CD4-positive, alpha-beta T cell treated with Interleukin-17A for 4 hours (primary cell): ENCODE measurements at regions not wholly inside any gene's neighbourhood (a gene's known extent, or its start where the extent isn't known, plus 50 kb on each side); places are given as distances from the start of the nearest gene placed in this dataset.
"Not testable (repeated sequence)": the region's sequence is repeated elsewhere in the genome, so short reads cannot be mapped to it uniquely, and the experiment has no call there.

ENCODE experiments used
- DNase-seq: peaks from one replicate; pipeline ENCODE4 v3.0.0-alpha.2; 2020; ENCODE audit warnings: mixed read lengths

GRCh38 chr12:102726686-102727085, 190.4 kb downstream of the PAH start:
- no peak for DNase-seq

- no peak for DNase-seq
These were observed 194.9 kb downstream of the PAH start for GRCh38 chr12:102722147-102722546.

GRCh38 chr12:102708108-102708507, 208.9 kb downstream of the PAH start:
- DNase-seq = no peak

DNA sequence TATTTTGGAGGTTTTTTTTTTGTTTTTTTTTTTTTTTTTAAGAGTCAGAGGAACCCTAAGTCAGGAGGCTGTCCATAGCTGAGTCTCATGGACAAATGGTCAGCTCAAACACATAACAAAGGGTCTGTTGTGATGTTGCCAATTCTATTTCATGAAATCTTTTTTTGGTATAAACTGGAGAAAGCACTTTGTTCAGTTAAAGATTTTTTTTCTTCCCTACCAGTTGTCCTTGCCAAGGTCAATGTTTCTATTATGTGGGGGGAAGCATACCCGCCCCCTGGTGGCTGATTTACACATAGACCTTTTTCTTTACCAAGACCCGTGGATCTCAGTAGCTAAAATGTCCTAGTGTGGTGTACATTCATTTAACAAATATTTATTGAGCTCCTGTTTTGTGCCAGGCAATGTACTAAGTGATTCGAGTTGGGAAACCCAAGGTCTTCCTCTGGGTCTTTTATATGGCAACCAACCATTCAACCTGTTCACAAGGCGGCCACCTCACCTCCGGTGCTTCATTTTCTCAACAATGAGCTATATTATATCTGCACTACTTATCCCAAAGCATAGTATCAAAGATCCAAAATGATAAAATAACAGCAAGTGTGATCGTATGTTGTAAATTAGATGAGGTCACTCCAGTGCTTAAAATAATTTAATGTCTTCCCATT, 214.5 kb downstream of the PAH start:
- DNase-seq = peak; percentile 6

GRCh38 chr12:102696045-102696444, 215.7 kb upstream of the IGF1 start:
- no peak for DNase-seq

DNA sequence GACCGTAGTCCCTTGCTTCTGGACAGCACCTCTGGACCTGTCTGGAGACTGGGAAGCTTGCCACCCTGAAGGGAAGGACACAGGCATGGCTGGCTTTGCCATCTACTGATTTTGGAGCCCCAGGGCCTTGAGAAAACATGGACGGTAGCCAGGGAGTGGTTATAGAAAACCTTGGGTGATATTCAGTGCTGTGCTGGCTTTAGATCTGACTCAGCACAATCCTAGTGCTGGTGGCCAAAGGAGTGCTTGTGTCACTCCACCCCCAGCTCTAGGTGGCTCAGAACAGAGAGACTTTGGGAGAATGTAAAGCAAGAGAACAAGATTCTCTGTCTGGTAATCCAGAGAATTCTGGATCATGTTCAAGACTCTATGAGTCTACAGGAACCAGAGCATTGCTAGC, 214.5 kb upstream of the IGF1 start:
- DNase-seq = no peak

DNA sequence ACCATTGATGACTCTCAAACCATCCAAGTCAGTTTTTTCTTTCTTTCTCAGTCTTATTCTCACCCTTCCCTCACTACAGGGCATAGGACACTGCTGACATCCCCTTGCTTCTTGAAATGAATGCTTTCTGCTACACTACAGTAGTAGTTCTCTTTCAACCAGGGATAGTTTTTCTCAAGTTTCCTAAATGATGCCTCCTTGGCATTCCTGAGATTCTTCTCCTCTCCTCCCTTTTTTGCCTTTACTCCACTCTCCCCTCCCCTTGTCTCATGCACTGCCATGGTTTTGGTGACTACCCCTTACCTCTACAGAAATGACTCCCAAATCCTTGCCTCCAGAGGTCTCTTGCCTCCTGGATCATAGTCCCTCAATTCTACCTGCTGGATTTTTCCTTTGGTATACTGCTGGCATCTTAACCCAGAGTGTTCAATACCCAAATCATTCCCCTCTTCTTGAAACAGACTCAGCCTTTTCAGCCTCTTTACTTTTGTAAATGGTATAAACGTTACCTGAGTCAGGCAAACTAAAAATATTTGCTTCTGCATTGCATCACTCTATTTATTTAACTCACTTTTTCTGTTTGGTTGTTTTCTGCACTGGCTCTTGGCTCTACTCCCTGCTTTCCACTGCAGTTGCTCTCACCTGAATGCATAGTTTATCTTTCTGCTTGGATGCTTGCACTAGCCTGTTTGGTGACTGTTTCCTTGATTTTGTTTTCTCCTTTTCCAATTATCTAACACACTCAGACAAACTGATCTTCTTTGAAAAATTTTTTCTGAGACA, 211.6 kb upstream of the IGF1 start:
- DNase-seq = no peak

GRCh38 chr12:102690253-102690652, 209.9 kb upstream of the IGF1 start:
- DNase-seq = no peak

DNA sequence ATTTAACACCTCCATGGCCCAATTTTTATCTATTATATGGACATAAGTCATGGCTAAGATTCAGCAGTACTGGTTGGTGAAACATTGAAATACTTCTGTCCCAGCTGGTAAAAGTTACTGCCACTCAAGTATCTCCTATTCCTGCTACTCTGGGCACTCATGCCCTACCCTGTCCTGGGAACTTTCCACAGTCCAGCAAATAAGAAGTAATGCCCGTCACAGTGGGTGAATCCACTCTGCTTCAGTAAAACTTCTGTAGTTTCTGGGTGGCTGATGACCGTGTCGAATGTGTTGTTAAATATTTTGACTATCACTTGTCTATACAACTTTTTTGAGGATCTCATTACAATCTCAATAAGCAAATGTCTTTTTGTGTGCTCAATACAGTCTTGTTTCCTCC, 209.3 kb upstream of the IGF1 start:
- DNase-seq = no peak

- DNase-seq = no peak
These were observed 207.2 kb upstream of the IGF1 start for GRCh38 chr12:102687523-102687922.

- no peak for DNase-seq
These were observed 205.5 kb upstream of the IGF1 start for GRCh38 chr12:102685841-102686240.

DNA sequence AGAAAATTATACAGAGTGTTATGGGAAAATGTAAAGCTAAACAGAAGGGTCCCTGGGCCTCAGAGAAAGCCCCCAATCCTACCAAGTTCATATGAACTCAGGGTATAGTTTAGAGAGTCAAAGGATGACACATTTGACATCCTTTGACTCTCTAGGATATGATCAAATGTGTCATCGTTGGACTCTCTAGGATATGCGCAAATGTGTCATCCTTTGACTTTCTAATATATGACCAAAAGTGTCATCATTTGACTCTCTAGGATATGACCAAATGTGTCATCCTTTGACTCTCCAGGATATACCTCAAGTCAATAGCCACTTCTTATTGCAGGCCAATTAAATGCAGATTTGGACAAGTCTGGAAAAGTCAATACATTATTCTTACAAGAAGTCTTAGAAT, 204.8 kb upstream of the IGF1 start:
- DNase-seq = no peak

DNA sequence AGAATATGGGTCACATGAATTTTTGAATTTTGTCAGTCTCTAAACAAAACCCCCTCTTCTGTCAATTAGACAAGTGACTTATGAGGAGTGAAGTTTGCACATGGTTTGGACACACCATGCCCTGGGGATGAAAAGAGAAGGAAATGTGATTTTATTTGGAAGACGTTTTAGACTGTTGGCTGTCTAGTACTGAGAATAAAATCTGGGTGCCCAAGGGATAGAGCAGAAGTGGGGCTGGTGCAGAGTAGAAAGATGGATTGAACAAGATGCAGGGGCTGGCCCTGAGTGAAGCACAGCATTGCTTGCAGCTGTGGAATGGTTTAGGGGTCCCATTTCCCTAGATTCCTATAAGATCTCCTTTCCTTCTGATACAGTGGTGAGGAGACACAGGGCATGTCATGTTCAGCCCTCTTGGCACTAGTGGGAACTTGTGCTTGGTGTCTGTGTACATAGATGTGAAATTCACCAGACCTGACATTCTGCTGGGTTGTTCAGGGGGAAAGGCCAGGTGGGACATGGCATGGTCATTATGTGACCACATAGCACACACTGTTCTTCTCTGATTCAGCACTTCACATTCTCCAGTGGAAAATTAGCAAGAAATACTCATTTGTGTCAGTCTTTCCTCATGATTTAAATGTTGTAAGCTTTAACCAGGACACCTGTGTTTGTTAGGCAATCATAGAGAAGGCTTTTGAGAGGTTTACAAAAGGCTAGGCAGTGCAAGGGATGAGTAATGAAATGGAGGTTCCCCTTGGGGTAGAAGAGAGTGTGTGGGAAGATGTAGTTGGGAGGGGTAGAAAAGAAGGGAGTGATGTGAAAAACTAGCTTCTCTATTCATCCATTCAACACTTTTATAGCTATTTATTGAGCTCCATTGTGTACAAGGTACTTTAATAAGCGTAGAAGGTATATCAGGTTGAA, 202.3 kb upstream of the IGF1 start:
- no peak for DNase-seq

- no peak for DNase-seq
These were observed 201.4 kb upstream of the IGF1 start for GRCh38 chr12:102681747-102682146.

GRCh38 chr12:102681309-102681708, 200.9 kb upstream of the IGF1 start:
- no peak for DNase-seq

GRCh38 chr12:102680304-102680703, 199.9 kb upstream of the IGF1 start:
- no peak for DNase-seq

DNA sequence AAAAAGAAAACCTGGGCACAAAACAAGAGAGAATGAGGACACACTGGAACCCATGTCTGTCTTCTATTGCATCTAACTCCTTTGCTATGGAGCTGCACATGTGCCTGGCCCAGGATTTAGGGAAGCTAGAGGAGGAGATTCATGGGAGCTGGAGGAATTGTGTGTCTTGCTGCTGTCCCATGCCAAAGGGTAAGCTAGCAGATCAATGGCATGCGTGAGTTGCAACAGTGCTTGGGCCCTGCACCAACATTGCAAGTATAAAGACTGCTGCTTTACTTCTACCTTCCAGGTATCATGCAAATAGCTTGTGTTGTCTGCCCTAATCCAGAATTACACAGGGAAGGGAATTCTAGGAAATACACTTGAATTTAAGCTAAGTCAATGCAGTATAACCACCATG, 196.4 kb upstream of the IGF1 start:
- no peak for DNase-seq

GRCh38 chr12:102675672-102676071, 195.3 kb upstream of the IGF1 start:
- no peak for DNase-seq

DNA sequence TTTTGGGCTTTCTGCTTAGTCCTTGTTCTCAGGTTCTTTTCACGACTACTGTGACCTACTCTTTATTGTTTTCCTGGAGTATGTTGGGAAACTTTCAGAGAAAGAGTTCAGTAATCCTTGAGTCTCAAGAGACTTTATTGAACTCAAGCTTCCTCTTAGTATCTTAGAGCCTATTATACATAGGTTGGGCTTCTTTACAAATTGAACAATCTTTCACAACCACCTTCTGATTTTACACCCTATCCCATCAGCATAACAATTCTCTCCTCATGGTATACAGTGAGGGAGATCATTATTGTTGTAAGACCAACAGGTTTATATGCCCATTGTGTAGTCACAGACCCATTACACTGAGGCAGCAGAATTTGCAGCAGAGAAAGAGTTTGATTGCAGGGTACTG, 193.2 kb upstream of the IGF1 start:
- no peak for DNase-seq

- DNase-seq = not testable (repeated sequence)
These were observed 191.8 kb upstream of the IGF1 start for GRCh38 chr12:102672212-102672611.

DNA sequence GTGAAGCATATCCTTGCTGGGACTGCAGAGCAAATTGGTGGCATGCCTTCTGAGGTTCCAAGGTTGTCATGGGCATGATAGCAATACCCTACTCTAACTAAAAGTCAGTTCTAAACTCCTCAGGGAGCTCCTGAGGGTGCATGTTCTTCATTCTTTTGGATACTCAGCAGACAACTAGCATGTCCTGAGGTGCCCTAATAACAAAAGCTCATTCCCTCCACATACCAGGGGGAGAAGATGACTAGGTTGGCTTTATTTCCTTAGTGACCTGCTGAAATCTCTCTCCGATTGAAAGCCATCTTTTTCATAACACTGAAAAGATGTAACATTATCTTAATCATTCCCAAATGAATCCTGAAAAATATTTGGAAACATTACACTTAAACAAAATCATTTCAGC, 188.7 kb upstream of the IGF1 start:
- no peak for DNase-seq

DNA sequence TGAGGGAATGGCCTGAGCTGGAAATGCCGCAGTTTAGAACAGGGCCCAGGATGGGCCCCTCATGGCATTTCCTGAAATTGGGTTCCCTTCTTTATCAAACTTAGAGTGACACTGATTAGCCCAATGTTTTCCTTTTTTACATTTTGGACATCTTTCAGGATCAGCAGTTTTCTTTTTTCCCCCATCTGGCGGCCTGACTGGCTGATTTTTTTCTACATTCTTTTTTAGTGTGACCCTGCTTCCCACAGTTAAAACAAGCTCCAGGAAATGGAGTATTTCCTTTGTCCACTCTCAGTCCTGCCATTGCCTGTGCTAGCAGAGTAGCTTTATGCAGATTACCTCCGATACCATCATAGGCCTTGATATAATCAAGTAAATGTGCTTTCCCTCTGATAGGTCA, 185.8 kb upstream of the IGF1 start:
- DNase-seq = not testable (repeated sequence)

- DNase-seq = no peak
These were observed 179.0 kb upstream of the IGF1 start for GRCh38 chr12:102659200-102659911.
